Head of caudate nucleus (tissue), 42 donors: ENCODE measurements at regions not wholly inside any gene's neighbourhood (a gene's known extent, or its start where the extent isn't known, plus 50 kb on each side); places are given as distances from the start of the nearest gene placed in this dataset.
A peak's percentile ranks its signal among the peaks of the same experiment; 100 is the strongest.

Experiments
- DNase-seq, 42 donors: peaks; one replicate each; pipeline versions ENCODE4 v3.0.0 to v3.0.0-alpha.2; 2020 to 2021; ENCODE audit warnings: mixed read lengths in 7 of 42
- intact Hi-C: fragments of 100-400 bp; cut with DNase I; formaldehyde crosslinking; loops from one replicate; pipeline ENCODE4 v1.15.0; 2022

- no peak for DNase-seq
- intact Hi-C loops, result no loop called here
Measured at GRCh38 chr10:125475815-125476214, 207.1 kb downstream of the TEX36 start.

GRCh38 chr10:125473143-125473793 lies 209.7 kb downstream of the TEX36 start:
- intact Hi-C loops, result no loop called here
- no peak for DNase-seq

GRCh38 chr10:125472010-125472607 lies 210.9 kb downstream of the TEX36 start:
- intact Hi-C loops, result no loop called here
- no peak for DNase-seq

- DNase-seq, result no peak
- intact Hi-C loops, result no loop called here
Measured at GRCh38 chr10:125468278-125468677, 214.7 kb downstream of the TEX36 start.

- no peak for DNase-seq
- intact Hi-C loops, result no loop called here
Measured at GRCh38 chr10:125466685-125467084, 216.3 kb downstream of the TEX36 start.

GRCh38 chr10:125462845-125463244 lies 220.1 kb downstream of the TEX36 start:
- DNase-seq, result no peak
- intact Hi-C loops, result no loop called here

- DNase-seq, result no peak
- intact Hi-C loops, result no loop called here
Measured at GRCh38 chr10:125460326-125460725, 222.6 kb downstream of the TEX36 start.

GRCh38 chr10:125457406-125457805 lies 225.6 kb downstream of the TEX36 start:
- no peak for DNase-seq
- intact Hi-C loops, result no loop called here

GRCh38 chr10:125455855-125456254 lies 227.1 kb downstream of the TEX36 start:
- no peak for DNase-seq
- intact Hi-C loops, result no loop called here

- no peak for DNase-seq
- intact Hi-C loops, result no loop called here
Measured at GRCh38 chr10:125455431-125455830, 227.5 kb downstream of the TEX36 start.

GRCh38 chr10:125451319-125451718 lies 231.6 kb downstream of the TEX36 start:
- peak in 14 of 42 donors; percentile 10 to 60 (median 20) for DNase-seq
- intact Hi-C loops, result no loop called here

- intact Hi-C loops, result no loop called here
- DNase-seq, result peak in 20 of 42 donors; percentile 7 to 76 (median 35)
Measured at GRCh38 chr10:125450218-125450617, 232.7 kb downstream of the TEX36 start.

- no peak for DNase-seq
- intact Hi-C loops, result no loop called here
Measured at GRCh38 chr10:125449571-125449970, 233.4 kb downstream of the TEX36 start.

GRCh38 chr10:125448596-125448995 lies 234.4 kb downstream of the TEX36 start:
- intact Hi-C loops, result no loop called here
- DNase-seq, result no peak

- no peak for DNase-seq
- intact Hi-C loops, result no loop called here
Measured at GRCh38 chr10:125444790-125445189, 238.2 kb downstream of the TEX36 start.

- no peak for DNase-seq
- intact Hi-C loops, result no loop called here
Measured at GRCh38 chr10:125442856-125443540, 240.0 kb downstream of the TEX36 start.

GRCh38 chr10:125441151-125441550 lies 241.8 kb downstream of the TEX36 start:
- DNase-seq, result no peak
- intact Hi-C loops, result no loop called here

GRCh38 chr10:125431149-125431548 lies 251.8 kb downstream of the TEX36 start:
- intact Hi-C loops, result no loop called here

GRCh38 chr10:125428054-125428453 lies 254.9 kb downstream of the TEX36 start:
- intact Hi-C loops, result no loop called here
- DNase-seq, result no peak

More at GRCh38 chr10:125431149-125431548, 251.8 kb downstream of the TEX36 start:
- no peak for DNase-seq

GRCh38 chr10:125424191-125424847 lies 258.6 kb downstream of the TEX36 start:
- DNase-seq, result no peak
- intact Hi-C loops, result no loop called here
